Left ventricle myocardium inferior (tissue), 1 donor: ENCODE measurements at regions not wholly inside any gene's neighbourhood (a gene's known extent, or its start where the extent isn't known, plus 50 kb on each side); places are given as distances from the start of the nearest gene placed in this dataset.

ENCODE experiments used
- DNase-seq: peaks from one replicate; pipeline ENCODE4 v3.0.0-alpha.2; 2020
- H3K27ac ChIP-seq: fragments of 200-600 bp; replicated peaks from 2 replicates; pipeline ENCODE4 v1.8.0; 2021
- H3K27me3 ChIP-seq: fragments of 200-600 bp; 2 replicates; pipeline ENCODE4 v1.8.0; 2021; ENCODE audit warnings: low read depth
- H3K36me3 ChIP-seq: fragments of 200-600 bp; 2 replicates; pipeline ENCODE4 v1.8.0; 2021
- H3K4me1 ChIP-seq: fragments of 200-600 bp; 2 replicates; pipeline ENCODE4 v1.8.0; 2021
- H3K4me3 ChIP-seq: fragments of 200-600 bp; 2 replicates; pipeline ENCODE4 v1.8.0; 2021; ENCODE audit warnings: mild to moderate bottlenecking, moderate library complexity
- H3K9me3 ChIP-seq: fragments of 200-600 bp; replicated peaks from 2 replicates; pipeline ENCODE4 v1.8.0; 2021
- intact Hi-C: fragments of 100-400 bp; cut with micrococcal nuclease; formaldehyde crosslinking; loops from one replicate; pipeline ENCODE4 v1.11.0; 2022
- TF ChIP-seq, protein P1 (sequence below): fragments of 200-600 bp; IDR thresholded peaks from 2 replicates; pipeline ENCODE4 v1.8.0; 2021; ENCODE audit warnings: antibody characterized with exemption, mild to moderate bottlenecking, borderline replicate concordance
- donor health status: DM: no; HTN: yes; CAD: no; lungs with severe emphysema.

DNA sequence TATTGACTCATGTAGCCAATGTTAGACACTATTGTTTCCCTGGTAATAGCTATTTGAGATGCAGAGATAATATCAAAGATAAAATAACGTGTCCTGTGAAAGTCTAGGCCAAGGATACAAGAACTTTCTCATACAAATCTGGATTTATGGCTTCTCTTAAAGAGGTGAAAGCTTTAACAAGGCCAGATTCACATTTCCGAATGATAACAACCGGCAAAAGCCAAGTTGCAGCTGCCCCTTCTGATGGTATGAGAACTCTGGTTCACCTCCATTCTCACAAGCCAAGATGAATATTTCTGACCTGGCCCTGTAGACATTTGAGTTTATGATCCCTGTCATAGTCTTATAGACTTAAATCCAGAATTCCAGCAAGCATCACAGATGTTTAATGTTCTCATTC, 230.4 kb upstream of the ZC3H12C start:
- TF ChIP-seq, protein P1, sequence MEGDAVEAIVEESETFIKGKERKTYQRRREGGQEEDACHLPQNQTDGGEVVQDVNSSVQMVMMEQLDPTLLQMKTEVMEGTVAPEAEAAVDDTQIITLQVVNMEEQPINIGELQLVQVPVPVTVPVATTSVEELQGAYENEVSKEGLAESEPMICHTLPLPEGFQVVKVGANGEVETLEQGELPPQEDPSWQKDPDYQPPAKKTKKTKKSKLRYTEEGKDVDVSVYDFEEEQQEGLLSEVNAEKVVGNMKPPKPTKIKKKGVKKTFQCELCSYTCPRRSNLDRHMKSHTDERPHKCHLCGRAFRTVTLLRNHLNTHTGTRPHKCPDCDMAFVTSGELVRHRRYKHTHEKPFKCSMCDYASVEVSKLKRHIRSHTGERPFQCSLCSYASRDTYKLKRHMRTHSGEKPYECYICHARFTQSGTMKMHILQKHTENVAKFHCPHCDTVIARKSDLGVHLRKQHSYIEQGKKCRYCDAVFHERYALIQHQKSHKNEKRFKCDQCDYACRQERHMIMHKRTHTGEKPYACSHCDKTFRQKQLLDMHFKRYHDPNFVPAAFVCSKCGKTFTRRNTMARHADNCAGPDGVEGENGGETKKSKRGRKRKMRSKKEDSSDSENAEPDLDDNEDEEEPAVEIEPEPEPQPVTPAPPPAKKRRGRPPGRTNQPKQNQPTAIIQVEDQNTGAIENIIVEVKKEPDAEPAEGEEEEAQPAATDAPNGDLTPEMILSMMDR: no peak
- intact Hi-C loops: no loop called here
- Histone ChIP-seq H3K4me3 (no peak overlapping the region), H3K4me1 (peaks cover 9% of the 10 kb centered on the region), H3K36me3 (no peaks in the 10 kb centered on the region), H3K27me3 (no peaks in the 10 kb centered on the region), H3K27ac (no peak overlapping the region), H3K9me3 (no peaks in the 10 kb centered on the region)
- no peak for DNase-seq

DNA sequence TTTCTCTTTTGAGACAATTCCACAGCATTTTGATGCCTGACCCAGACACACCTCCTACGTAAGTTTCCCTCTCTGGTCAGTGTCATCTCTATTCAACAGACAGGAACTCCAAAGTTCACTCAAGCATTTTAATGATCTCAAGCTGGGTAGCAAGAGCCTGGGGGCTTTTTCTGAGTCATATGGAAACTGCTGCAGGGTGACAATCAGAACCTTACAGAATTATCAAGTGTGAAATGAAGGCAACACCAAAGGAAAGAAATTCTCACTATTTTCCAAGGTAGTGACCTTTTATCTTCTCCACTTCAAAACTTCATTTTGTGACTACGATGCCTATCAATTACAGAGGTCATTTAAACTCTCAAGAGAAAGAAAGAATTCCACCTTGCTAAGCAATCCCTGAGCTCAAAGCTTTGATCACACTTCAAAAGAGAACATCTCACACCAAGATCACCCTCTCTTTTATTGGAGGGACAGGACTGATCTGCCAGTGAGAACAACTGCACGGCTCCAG, 229.0 kb upstream of the ZC3H12C start:
- Histone ChIP-seq H3K27ac (no peak overlapping the region), H3K4me1 (peaks cover 9% of the 10 kb centered on the region), H3K27me3 (no peaks in the 10 kb centered on the region), H3K9me3 (no peaks in the 10 kb centered on the region), H3K4me3 (no peak overlapping the region), H3K36me3 (no peaks in the 10 kb centered on the region)
- TF ChIP-seq, protein P1: no peak
- intact Hi-C loops: no loop called here
- no peak for DNase-seq

DNA sequence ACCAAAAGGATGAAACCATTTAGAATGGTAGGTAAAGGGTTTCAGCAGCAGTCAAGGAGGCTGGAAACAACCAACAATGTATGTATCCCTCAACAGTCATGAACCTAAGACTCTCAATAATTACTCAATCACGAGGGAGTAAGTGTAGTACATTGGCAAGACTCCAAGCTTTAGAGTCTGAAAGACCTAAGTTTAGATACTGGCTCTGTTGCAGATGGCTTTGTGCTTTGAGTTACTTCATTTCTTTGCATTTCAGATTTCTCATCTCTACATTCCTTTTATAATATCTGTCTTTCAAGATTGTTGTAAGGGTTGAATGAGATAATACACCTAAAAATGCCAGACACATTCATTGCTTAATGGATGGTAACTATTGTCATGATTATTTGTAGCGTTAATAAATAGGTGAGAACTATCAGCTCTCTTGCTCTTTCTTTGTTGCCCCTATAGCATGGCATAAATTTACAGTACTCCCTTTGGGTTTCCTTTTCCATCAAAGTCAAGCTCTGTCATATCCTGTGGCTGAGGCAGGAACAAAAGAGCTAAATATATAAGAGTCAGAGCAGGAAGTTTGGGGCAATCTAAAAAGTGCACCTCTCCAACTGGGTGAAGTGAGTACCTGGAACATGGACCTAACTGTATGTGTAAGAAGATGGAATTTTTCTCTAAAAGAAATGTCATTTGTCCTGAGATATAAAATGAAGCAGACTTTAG, 228.2 kb upstream of the ZC3H12C start:
- no peaks in the 10 kb centered on the region for H3K27me3 ChIP-seq
- no peaks in the 10 kb centered on the region for H3K9me3 ChIP-seq
- TF ChIP-seq, protein P1: no peak
- no peak for DNase-seq
- H3K36me3 ChIP-seq: no peaks in the 10 kb centered on the region
- H3K4me3 ChIP-seq: no peak overlapping the region
- peaks cover 9% of the 10 kb centered on the region for H3K4me1 ChIP-seq
- intact Hi-C loops: loop anchor here (5.0 kb wide), 1 partner anchor 1168 kb away; no protein-coding TSS in a partner anchor
- no peak overlapping the region for H3K27ac ChIP-seq

- TF ChIP-seq, protein P1: peak; percentile 54
- Histone ChIP-seq H3K27ac (no peak overlapping the region), H3K27me3 (no peaks in the 10 kb centered on the region), H3K4me1 (peaks cover 9% of the 10 kb centered on the region), H3K4me3 (no peak overlapping the region), H3K9me3 (no peaks in the 10 kb centered on the region), H3K36me3 (no peaks in the 10 kb centered on the region)
- peak; percentile 14 for DNase-seq
- intact Hi-C loops: loop anchor here (5.0 kb wide), 1 partner anchor 1168 kb away; no protein-coding TSS in a partner anchor
These were observed 227.5 kb upstream of the ZC3H12C start for GRCh38 chr11:109865548-109866186.

DNA sequence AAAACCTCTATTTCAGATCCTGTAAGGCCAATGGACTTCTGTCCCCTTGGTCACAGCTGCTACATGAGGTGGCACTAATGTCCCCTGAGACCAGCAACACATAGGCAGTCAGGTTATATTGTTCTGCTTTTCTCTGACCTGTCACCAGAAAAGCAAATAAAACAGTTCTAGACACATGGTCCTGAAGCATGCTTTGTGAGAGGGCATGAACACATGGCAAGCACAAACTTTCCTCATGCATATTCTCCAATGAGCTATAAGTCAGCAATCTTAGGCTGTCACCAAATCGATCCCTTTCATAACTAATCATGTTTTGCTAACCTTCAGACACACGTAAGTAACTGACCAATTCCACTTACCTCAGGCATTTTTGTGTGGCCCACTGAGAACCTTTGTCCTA, 225.4 kb upstream of the ZC3H12C start:
- Histone ChIP-seq H3K9me3 (peaks cover 7% of the 10 kb centered on the region), H3K27ac (no peak overlapping the region), H3K4me3 (no peak overlapping the region), H3K4me1 (peaks cover 9% of the 10 kb centered on the region), H3K36me3 (no peaks in the 10 kb centered on the region), H3K27me3 (no peaks in the 10 kb centered on the region)
- DNase-seq: no peak
- intact Hi-C loops: loop anchor here (5.0 kb wide), 1 partner anchor 1170 kb away; no protein-coding TSS in a partner anchor
- TF ChIP-seq, protein P1: no peak
